ENCODE measurements at regions not wholly inside any gene's neighbourhood (a gene's known extent, or its start where the extent isn't known, plus 50 kb on each side); places are given as distances from the start of the nearest gene placed in this dataset.

DNA sequence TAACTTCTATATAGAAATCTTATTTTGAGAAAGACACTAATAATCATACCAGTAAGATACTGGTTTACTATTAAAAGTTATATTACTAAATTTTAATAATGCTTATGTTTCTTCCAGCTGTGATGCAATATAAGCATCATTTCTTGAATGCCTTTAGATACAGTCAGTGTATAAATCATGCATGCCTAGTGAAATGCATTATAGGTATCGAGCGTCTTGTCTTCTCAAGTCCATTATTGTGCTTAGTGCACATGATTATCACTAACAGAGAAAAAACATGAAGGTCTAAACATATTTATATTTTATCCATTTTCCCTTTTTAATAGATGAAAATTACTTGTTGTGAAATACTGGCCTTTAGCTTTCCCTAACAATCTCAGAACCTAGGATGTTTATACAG, 1021.5 kb upstream of the AGA start:
- no peak for DNase-seq (ENCODE audit: low spot score)
- H3K27me3 ChIP-seq (ENCODE audit: control insufficient read depth in 1 of 2, insufficient read depth in 2 of 2, low read length in 2 of 2): no peaks in the 10 kb centered on the region; a peak in 1 of 5 replicates
- no peaks in the 10 kb centered on the region for H3K4me1 ChIP-seq (ENCODE audit: insufficient read depth, low read length)
- 0% methylated on average over 2 of the region's 2 CpGs for WGBS (ENCODE audit: low lambda C conversion rate)
- no peak for FAIRE-seq
- ChIA-PET POLR2A (no interaction called here), CTCF (ENCODE audit: low intra/inter-chr PET ratio, low total read pairs) (no interaction called here)
- BruUV-seq (replicated peaks): no TSS peak
- intact Hi-C loops (cut with micrococcal nuclease; ENCODE audit: unreplicated experiment) (no loop called here), in situ Hi-C loops (cut with HindIII; ENCODE audit: extremely low pct_ligation_motif_present, low pct_unique_long_range_greater_than_20kb) (no loop called here)
- H3K4me3 ChIP-seq (replicated peaks in 1 of 3; ENCODE audit: insufficient read depth in 1 of 3, low read depth in 2 of 3, low read length in 3 of 3): no peak overlapping the region
- no peak for TF ChIP-seq SOX13 (IDR thresholded peaks at IDR 0.05)
- TF ChIP-seq SOX13 (CRISPR knock-in tag; conservative IDR thresholded peaks at IDR 0.05 in 1 of 2, IDR thresholded peaks at IDR 0.05 in 1 of 2): no peak
- TF ChIP-seq, protein P1, sequence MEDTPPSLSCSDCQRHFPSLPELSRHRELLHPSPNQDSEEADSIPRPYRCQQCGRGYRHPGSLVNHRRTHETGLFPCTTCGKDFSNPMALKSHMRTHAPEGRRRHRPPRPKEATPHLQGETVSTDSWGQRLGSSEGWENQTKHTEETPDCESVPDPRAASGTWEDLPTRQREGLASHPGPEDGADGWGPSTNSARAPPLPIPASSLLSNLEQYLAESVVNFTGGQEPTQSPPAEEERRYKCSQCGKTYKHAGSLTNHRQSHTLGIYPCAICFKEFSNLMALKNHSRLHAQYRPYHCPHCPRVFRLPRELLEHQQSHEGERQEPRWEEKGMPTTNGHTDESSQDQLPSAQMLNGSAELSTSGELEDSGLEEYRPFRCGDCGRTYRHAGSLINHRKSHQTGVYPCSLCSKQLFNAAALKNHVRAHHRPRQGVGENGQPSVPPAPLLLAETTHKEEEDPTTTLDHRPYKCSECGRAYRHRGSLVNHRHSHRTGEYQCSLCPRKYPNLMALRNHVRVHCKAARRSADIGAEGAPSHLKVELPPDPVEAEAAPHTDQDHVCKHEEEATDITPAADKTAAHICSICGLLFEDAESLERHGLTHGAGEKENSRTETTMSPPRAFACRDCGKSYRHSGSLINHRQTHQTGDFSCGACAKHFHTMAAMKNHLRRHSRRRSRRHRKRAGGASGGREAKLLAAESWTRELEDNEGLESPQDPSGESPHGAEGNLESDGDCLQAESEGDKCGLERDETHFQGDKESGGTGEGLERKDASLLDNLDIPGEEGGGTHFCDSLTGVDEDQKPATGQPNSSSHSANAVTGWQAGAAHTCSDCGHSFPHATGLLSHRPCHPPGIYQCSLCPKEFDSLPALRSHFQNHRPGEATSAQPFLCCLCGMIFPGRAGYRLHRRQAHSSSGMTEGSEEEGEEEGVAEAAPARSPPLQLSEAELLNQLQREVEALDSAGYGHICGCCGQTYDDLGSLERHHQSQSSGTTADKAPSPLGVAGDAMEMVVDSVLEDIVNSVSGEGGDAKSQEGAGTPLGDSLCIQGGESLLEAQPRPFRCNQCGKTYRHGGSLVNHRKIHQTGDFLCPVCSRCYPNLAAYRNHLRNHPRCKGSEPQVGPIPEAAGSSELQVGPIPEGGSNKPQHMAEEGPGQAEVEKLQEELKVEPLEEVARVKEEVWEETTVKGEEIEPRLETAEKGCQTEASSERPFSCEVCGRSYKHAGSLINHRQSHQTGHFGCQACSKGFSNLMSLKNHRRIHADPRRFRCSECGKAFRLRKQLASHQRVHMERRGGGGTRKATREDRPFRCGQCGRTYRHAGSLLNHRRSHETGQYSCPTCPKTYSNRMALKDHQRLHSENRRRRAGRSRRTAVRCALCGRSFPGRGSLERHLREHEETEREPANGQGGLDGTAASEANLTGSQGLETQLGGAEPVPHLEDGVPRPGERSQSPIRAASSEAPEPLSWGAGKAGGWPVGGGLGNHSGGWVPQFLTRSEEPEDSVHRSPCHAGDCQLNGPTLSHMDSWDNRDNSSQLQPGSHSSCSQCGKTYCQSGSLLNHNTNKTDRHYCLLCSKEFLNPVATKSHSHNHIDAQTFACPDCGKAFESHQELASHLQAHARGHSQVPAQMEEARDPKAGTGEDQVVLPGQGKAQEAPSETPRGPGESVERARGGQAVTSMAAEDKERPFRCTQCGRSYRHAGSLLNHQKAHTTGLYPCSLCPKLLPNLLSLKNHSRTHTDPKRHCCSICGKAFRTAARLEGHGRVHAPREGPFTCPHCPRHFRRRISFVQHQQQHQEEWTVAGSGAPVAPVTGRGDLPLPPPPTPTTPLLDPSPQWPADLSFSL (CRISPR knock-in tag; IDR thresholded peaks at IDR 0.05): no peak
- no peak for TF ChIP-seq ZNF335 (CRISPR knock-in tag; IDR thresholded peaks at IDR 0.05)
- no peak for TF ChIP-seq ARID3A (IDR thresholded peaks at IDR 0.05; ENCODE audit: low read depth, low read length)
- no peak for TF ChIP-seq GABPB1 (CRISPR knock-in tag; IDR thresholded peaks at IDR 0.05)
- no peak for TF ChIP-seq FLYWCH1 (CRISPR knock-in tag; IDR thresholded peaks at IDR 0.05)
- no peak for TF ChIP-seq ZIK1 (CRISPR knock-in tag; IDR thresholded peaks at IDR 0.05; ENCODE audit: borderline replicate concordance, low read depth)
- TF ChIP-seq SALL1 (CRISPR knock-in tag; IDR thresholded peaks at IDR 0.05): no peak
- no peak for TF ChIP-seq SRSF1 (optimal IDR thresholded peaks at IDR 0.05; ENCODE audit: low read depth, low read length)
- TF ChIP-seq, protein P2, sequence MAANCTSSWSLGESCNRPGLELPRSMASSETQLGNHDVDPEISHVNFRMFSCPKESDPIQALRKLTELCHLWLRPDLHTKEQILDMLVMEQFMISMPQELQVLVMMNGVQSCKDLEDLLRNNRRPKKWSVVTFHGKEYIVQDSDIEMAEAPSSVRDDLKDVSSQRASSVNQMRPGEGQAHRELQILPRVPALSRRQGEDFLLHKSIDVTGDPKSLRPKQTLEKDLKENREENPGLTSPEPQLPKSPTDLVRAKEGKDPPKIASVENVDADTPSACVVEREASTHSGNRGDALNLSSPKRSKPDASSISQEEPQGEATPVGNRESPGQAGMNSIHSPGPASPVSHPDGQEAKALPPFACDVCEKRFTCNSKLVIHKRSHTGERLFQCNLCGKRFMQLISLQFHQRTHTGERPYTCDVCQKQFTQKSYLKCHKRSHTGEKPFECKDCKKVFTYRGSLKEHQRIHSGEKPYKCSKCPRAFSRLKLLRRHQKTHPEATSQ (CRISPR knock-in tag; IDR thresholded peaks at IDR 0.05; ENCODE audit: borderline replicate concordance): no peak
- no peak for TF ChIP-seq SALL2 (CRISPR knock-in tag; IDR thresholded peaks at IDR 0.05)
- TF ChIP-seq, protein P3, sequence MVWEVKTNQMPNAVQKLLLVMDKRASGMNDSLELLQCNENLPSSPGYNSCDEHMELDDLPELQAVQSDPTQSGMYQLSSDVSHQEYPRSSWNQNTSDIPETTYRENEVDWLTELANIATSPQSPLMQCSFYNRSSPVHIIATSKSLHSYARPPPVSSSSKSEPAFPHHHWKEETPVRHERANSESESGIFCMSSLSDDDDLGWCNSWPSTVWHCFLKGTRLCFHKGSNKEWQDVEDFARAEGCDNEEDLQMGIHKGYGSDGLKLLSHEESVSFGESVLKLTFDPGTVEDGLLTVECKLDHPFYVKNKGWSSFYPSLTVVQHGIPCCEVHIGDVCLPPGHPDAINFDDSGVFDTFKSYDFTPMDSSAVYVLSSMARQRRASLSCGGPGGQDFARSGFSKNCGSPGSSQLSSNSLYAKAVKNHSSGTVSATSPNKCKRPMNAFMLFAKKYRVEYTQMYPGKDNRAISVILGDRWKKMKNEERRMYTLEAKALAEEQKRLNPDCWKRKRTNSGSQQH (CRISPR knock-in tag; IDR thresholded peaks at IDR 0.05; ENCODE audit: low read depth): no peak
- TF ChIP-seq SATB2 (CRISPR knock-in tag; IDR thresholded peaks at IDR 0.05): no peak
- no peak for TF ChIP-seq CBX5 (CRISPR knock-in tag; IDR thresholded peaks at IDR 0.05; ENCODE audit: borderline replicate concordance)
- no peaks in the 10 kb centered on the region for H3K9me3 ChIP-seq (ENCODE audit: low read length)
- H3K36me3 ChIP-seq (replicated peaks in 1 of 2; ENCODE audit: control insufficient read depth in 1 of 2, insufficient read depth in 2 of 2, low read length in 2 of 2): no peaks in the 10 kb centered on the region
- no peak overlapping the region for H3K9ac ChIP-seq (ENCODE audit: insufficient read depth, low read depth, low read length)
- no peak overlapping the region for H3K4me2 ChIP-seq (ENCODE audit: low read depth, low read length)
- H3K79me2 ChIP-seq (ENCODE audit: insufficient read depth, low read length): no peaks in the 10 kb centered on the region
- H4K20me1 ChIP-seq (ENCODE audit: insufficient read depth, low read length): no peaks in the 10 kb centered on the region
- ATAC-seq: no peak
- no peak overlapping the region for H2AFZ ChIP-seq (ENCODE audit: low read length)
- H3K27ac ChIP-seq (ENCODE audit: extremely low read length, insufficient read depth, low read length): no peak overlapping the region

All from HepG2 (cell line).